Germinal center (tissue), 1 donor: ENCODE measurements at regions not wholly inside any gene's neighbourhood (a gene's known extent, or its start where the extent isn't known, plus 50 kb on each side); places are given as distances from the start of the nearest gene placed in this dataset.
A peak's percentile ranks its signal among the peaks of the same experiment; 100 is the strongest.
"Not testable (repeated sequence)": the region's sequence is repeated elsewhere in the genome, so short reads cannot be mapped to it uniquely, and the experiment has no call there.

Source experiments
- DNase-seq: peaks from one replicate; pipeline ENCODE4 v3.0.0; 2012; ENCODE audit warnings: mixed read lengths, low spot score

- DNase-seq: not testable (repeated sequence)
These were observed 68.7 kb downstream of the PRKAB2 start for GRCh38 chr1:147103416-147104155.

DNA sequence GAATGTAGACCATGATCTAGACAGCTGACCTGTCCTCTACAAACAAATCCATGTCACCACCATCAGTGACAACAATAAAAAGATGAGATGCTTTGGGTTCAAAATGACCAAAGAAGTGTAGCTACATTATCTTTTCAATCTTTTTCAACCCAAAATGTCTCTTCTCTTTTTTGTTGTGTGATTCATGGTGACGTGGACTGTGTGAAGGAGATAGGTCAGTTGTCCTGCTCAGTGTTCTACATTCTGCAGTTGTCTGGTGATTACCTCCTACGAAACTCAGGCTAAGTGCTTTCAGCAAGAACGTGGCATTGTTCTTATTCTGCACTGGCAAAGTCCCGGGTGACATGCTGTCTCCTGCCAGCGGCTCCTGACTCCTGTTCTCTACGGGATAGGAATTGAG, 73.1 kb downstream of the PRKAB2 start:
- DNase-seq: no peak

- not testable (repeated sequence) for DNase-seq
These were observed 73.8 kb downstream of the PRKAB2 start for GRCh38 chr1:147098338-147098973.

DNA sequence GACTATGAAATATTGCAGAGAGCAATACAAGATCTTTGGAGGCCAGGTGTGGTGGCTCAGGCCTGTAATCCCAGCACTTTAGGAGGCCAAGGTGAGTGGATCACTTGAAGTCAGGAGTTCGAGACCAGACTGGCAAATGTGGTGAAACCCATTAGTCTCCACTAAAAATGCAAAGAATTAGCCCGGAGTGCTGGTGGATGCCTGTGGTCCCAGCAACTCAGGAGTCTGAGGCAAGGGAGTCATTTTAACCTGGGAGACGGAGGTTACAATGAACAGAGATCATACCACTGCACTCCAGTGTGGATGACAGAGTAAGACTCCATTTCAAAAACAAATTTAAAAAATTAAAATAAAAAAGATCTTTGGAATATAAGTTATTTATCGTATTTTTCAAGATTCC, 76.6 kb downstream of the PRKAB2 start:
- DNase-seq: no peak

- DNase-seq: no peak
These were observed 80.5 kb downstream of the PRKAB2 start for GRCh38 chr1:147091801-147092200.

DNA sequence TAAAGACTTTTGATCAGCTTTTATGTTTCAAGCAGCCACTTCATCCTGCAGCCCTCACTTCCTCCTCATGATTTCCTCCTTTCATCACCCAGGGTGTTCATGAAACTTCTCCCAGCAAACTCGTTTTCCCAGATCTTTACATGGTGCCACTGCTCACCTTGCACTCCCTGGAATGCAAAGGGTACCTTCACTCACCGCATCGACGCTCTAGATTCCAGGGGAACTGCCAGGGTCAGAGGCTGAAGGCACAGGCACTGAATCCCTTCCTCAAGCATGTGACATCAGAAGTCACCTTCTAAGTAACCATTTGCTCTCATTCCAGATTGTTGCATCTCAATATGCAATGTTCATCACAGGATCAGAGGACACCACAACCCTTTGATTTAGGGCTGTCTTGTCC, 82.8 kb downstream of the PRKAB2 start:
- DNase-seq: no peak

- no peak for DNase-seq
These were observed 86.1 kb downstream of the PRKAB2 start for GRCh38 chr1:147086129-147086528.

DNA sequence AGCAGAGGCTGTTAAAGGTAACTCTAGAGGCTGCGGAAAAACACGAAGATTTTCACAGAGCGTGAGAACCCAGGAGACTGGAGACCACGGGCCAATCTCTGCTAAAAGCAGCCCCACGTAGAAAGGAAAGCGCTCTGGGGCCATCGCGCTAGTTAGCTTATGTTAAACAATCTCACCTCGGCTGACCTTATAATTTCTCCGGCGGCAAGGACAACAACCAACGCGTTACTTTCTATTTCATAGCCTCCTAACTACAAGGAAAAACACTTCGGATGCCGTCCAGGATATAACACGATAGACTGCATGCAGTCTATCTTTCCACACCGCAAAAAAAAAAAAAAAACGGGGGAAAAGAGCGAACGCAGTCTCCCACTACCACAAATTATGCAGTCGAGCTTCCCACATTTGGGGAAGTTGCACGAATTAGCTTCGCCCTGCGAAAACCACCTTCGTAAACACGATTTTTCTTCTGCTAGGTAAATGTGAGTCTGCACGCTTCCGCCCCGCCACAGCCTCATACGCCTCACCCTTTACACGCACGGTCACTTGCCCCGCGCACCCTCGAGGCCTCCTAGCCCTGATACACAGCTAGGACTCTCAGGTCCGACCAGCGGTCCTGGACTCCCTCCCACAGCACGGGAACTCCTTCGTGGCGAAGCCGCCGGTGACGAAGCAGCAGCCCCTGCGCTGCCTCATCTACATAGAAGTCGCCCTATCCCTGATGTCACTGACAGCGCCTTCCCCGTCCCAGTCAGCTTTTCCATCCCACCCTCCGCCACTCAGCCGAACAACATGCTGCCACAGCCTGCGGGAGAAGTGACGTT, 87.8 kb downstream of the PRKAB2 start:
- peak; percentile 60 for DNase-seq

DNA sequence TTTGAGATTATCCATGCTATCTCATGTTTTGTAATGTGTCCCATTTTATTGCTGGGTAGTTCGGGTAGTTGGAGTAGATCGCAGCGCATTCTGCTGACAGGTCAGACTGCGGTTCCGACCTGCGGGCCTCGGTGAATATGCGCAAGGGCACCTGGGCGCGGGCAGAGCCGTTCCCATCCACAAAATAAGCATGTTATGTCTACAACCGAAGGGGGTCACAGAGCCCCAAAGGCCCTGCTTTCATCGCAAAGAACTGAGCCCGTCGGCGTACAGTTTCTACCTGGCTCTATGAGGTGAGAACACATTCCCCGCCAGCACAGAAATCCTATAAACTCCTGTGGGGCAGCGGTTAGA, 88.4 kb downstream of the PRKAB2 start:
- no peak for DNase-seq

DNA sequence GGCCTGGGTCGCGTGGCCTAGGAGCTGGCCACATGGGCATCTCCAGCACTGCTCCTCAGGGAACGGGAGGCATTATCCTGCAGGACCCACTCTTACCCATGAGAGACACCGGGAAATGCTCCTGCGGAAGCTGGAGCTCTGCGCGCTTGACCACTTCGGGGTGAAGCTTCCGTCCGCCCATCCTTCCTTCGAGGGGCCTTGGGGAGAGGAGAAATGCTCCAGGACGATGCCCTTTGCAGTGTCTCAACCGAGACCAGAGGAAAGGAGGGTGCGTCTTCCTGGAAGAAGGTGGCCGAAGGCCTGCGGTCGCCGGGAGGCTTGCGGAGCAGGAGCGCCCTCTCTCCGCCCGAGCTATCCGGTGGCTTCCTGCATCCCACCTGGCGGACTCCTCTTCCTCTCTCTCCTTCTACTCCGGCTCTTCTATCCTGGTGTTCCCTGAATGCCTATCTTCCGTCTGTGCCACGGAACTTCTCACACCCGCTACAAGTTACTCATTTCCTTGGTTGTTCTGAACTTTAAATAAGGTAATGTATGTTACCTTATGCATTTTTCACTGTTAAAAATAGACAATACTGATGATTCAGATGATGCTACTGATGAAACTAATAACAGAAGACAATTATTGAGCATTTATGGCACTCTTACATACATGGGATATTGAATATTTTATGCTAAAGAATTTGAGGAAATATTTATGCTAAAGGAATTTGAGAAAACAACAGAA, 91.4 kb downstream of the PRKAB2 start:
- DNase-seq: no peak

GRCh38 chr1:147080006-147080661, 92.1 kb downstream of the PRKAB2 start:
- no peak for DNase-seq

DNA sequence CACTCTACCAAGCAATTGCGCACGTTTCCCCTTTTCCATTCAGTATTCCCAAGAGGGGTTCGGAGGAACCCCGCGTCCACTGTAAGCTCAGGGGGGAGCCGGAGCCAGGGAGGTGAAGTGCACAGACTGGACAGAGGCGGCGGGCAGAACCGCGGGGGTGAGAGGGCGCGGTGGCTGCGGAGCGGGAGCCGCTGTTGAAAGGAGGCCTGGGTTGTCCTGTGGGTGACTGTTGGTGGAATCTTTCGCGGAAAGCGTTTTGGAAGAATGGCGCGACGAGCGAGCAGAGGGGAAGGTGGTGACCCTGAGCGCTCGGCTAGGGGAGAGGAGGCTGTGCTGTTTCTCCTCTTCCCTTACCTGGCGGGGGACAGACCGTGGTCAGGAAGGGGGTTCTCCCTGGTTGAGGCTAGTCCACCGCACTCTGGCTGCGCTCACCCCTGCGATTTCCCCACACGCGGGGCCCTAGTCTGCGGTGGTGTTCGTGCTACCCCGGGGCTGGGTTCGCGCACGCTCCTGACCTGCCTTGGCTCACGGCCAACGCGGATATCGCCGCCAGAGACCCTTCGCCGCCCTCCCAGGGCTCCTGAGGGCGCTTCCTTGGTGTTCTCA, 92.8 kb downstream of the PRKAB2 start:
- DNase-seq: no peak

DNA sequence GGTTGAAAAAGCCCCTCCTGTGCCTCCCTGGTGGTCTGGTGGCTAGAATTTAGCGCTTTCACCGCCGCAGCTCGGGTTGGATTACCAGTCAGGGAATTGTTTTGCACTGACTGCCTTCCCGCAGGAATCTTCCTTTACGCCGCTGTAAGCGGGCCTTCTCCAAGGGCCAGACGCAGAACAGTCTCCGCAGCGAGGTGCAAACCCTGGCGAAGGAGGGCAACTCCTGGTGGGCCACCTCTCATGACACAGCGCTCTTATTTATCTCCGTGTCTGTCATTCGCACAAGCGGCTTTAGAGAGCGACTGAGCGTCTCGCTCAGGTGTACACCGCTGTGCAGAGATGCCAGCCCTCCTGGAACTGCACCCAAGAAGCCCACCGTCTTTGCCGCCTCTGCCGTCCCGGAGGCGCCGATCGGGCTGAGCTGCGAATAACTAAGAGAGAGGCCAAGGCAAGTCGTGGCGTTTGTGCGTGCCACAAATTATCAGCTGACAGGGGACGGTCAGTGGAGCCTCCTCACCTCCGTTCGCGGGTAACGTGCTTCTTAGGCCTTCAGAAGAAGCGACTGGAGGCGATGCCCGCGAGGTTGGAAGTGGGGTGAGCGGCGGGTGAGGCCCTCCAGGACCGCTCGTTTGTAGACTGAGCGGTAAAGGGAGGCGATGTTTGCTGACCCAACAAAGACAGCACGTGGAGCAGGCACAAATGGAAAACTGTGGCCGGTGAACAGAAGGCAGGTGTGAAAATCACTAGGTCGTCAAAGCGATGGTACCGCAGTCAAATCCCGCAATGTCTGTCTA, 93.5 kb downstream of the PRKAB2 start:
- no peak for DNase-seq

GRCh38 chr1:147077936-147078605, 94.2 kb downstream of the PRKAB2 start:
- DNase-seq: no peak

- no peak for DNase-seq
These were observed 94.7 kb downstream of the PRKAB2 start for GRCh38 chr1:147077523-147077922.

DNA sequence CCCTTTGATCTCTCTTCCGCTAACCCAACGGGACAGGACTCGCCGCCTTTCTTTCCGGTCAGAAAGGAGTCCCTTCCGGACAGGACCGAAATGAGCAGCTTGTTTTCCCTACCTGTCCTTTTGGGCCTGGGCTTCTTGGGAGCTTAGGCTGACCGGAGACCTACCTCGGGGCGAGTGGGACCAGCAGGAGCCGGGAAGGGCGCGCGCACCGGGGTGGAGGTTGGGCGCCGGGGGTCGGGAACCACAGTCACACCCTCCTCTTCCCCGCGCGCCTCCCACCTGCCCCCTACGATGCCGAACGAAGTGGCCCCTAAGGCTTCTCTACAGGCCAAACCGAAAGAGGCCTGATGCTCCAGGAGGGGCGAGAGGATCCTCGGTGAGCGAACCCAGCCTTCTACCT, 95.2 kb downstream of the PRKAB2 start:
- no peak for DNase-seq

DNA sequence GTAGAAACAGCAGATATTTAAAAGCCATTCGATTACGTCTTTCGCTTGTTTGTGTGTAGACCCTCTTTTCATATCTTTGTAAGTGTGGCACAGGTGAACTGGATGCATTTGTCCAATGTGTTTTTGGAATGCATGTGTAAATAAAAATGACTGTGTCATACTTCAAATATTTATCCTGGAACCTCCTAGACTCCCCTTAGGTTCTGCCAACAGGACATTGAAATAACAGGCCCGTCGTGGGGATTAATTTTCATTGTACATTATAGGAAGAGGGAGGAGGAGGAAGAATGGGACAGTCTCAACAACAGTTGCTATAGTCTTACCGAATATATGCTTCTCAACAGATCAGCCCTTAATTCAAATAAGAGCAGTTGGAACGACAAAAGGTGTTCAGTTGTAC, 95.8 kb downstream of the PRKAB2 start:
- no peak for DNase-seq

GRCh38 chr1:147072482-147073432, 99.5 kb downstream of the PRKAB2 start:
- DNase-seq: no peak

DNA sequence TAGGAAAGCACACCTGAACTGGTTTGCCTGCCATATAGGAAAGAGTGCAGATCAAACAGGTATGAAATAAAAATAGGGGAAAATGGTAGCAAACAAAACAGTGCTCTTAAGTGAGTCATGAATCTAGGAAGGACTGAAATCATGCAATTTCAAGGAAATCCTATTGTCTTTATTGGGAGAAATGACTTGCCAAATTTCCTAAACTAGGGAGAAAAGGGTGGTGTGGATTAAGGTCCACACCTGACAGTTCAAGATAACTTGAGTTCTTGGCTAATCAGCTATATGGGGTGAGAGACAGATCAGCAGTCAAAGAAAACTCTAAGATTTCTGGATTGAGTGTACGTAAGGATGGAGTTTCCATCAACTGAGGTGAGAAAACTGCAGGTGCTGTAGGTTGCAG, 101.1 kb downstream of the PRKAB2 start:
- DNase-seq: no peak
